HG03432 (cell line): ENCODE measurements at regions not wholly inside any gene's neighbourhood (a gene's known extent, or its start where the extent isn't known, plus 50 kb on each side); places are given as distances from the start of the nearest gene placed in this dataset.

Experiments
- ATAC-seq: cut with Tn5 transposase; IDR thresholded peaks from one replicate; pipeline ENCODE4 v1.9.1; 2021; ENCODE audit warnings: mild to moderate bottlenecking, moderate library complexity; ENCODE audit not compliant: unreplicated experiment

GRCh38 chr2:121955426-121955825 is 200.0 kb downstream of the TSN start:
- no peak for ATAC-seq

GRCh38 chr2:121955872-121956271 is 200.4 kb downstream of the TSN start:
- no peak for ATAC-seq

- ATAC-seq = peak; percentile 83
Observed at GRCh38 chr2:121960251-121960650, 204.8 kb downstream of the TSN start.

- no peak for ATAC-seq
Observed at GRCh38 chr2:121961761-121962160, 206.3 kb downstream of the TSN start.

- no peak for ATAC-seq
Observed at GRCh38 chr2:121965661-121966060, 210.2 kb downstream of the TSN start.

GRCh38 chr2:121966663-121967062 is 211.2 kb downstream of the TSN start:
- ATAC-seq = no peak

GRCh38 chr2:121969166-121969565 is 213.7 kb downstream of the TSN start:
- no peak for ATAC-seq

- no peak for ATAC-seq
Observed at GRCh38 chr2:121969766-121970639, 214.6 kb downstream of the TSN start.

- ATAC-seq = no peak
Observed at GRCh38 chr2:121972203-121972602, 216.8 kb downstream of the TSN start.

GRCh38 chr2:121974897-121975661 is 219.6 kb downstream of the TSN start:
- peak; percentile 96 for ATAC-seq

- no peak for ATAC-seq
Observed at GRCh38 chr2:121976926-121977325, 221.5 kb downstream of the TSN start.

- no peak for ATAC-seq
Observed at GRCh38 chr2:121977326-121977725, 221.9 kb downstream of the TSN start.

- ATAC-seq = no peak
Observed at GRCh38 chr2:121992700-121993099, 237.2 kb downstream of the TSN start.

GRCh38 chr2:121993682-121994081 is 238.2 kb downstream of the TSN start:
- ATAC-seq = no peak

GRCh38 chr2:121994238-121995206 is 239.1 kb downstream of the TSN start:
- peak; percentile 62 for ATAC-seq

- ATAC-seq = no peak
Observed at GRCh38 chr2:121998751-121999150, 243.3 kb downstream of the TSN start.

GRCh38 chr2:121999264-121999663 is 243.8 kb downstream of the TSN start:
- no peak for ATAC-seq

- ATAC-seq = no peak
Observed at GRCh38 chr2:122000556-122001340, 245.3 kb downstream of the TSN start.

- no peak for ATAC-seq
Observed at GRCh38 chr2:122001441-122001874, 246.0 kb downstream of the TSN start.
